ENCODE measurements at regions not wholly inside any gene's neighbourhood (a gene's known extent, or its start where the extent isn't known, plus 50 kb on each side); places are given as distances from the start of the nearest gene placed in this dataset.

DNA sequence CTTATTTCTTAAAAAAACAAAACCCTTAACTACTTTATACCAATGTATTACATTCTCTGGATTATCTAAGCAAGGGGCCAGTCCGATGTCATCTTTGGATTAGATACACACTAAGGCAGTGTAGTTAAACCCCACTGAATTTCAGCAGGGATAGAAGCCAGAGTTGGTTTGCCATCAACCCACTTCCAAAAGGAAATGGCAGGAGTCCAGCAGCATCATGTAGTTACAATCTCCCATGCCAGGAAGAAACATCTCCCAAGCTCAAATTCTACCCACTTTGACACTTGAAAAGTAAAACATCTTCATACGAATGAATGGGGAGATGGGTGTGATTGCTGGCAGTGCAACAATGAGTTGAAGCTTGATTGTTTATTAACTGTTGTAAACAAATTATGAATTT is 203.5 kb upstream of the PLXNC1 start:
- no peak for DNase-seq (ENCODE audit: low spot score)

- no peak for DNase-seq (ENCODE audit: low spot score)
Measured at GRCh38 chr12:93946542-93947150, 201.7 kb upstream of the PLXNC1 start.

- no peak for DNase-seq (ENCODE audit: low spot score)
Measured at GRCh38 chr12:93947486-93947885, 200.9 kb upstream of the PLXNC1 start.

GRCh38 chr12:93950311-93950710 is 198.1 kb upstream of the PLXNC1 start:
- DNase-seq (ENCODE audit: low spot score) = no peak

DNA sequence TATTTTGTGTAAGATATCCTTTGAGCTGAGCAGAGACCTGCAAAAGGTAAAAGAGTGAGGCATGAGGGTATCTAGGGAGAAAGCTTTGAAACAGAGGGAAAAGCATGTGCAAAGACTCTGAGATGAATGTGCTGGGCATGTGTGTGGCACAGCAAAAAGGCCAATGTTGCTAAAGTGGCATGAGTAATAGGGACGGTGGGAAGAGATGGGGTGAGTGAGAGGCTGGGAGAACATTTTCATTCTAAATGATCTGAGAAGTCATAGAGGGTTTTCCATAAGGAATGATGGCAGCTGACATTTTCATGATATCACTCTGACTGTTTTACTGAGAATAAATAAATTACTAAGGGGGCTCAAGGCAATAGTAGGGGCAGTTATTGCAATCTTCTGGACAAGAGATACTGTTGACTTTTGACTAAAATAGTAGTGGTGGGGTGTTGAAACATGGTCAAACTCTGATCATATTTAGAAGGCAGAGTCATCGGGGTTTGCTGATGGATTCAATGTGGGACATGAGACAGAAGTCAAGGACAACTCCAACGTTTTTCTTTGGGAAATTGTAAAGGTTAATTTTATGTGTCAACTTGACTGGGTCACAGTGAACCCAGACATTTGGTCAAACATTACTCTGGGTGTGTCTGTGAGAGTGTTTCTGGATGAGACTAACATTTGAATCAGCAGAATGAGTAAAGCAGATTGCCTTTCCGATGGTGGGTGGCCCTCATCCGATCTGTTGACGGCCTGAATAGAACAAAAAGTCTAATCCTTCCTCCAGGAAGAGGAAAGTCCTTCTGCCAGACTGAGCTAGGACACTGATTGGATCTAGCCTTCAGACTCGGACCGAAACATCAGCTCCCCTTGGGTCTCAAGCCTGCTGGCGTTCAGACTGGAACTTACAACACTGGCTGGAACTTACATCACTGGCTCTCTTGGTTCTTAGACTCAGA is 193.9 kb upstream of the PLXNC1 start:
- DNase-seq (ENCODE audit: low spot score) = no peak

DNA sequence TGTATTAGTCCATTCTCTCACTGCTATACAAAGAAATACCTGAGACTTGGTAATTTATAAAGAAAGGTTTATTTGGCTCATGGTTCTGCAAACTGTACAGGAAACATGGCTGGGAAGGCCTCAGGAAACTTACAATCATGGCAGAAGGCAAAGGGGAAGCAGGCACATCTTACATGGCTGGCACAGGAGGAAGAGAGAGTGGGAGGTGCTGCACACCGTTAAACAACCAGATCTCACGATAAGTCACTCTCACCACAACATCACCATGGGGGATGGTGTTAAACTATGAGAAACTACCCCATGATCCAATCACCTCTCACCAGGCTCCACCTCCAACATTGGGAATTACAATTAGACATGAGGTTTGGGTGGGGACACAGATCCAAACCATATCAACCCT is 191.8 kb upstream of the PLXNC1 start:
- DNase-seq (ENCODE audit: low spot score) = no peak

DNA sequence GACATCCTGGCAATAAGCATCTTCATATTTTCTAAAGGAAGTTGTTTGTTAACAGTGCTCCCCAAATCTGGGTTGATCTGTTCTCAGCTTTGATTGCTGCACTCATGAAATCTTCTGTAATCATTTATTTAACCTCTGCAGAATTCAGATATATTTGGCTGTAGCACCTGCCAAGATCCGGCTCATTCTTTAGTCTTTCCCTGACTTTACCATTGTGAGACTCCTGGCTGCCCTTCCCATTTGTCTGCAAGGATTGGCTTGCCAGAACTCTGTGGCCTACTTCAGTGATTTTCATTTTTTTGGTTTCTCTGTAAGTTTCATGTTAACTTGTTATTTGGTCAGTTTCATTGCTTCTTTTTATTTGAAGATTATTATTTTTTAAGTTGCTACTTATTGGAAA is 191.2 kb upstream of the PLXNC1 start:
- no peak for DNase-seq (ENCODE audit: low spot score)

DNA sequence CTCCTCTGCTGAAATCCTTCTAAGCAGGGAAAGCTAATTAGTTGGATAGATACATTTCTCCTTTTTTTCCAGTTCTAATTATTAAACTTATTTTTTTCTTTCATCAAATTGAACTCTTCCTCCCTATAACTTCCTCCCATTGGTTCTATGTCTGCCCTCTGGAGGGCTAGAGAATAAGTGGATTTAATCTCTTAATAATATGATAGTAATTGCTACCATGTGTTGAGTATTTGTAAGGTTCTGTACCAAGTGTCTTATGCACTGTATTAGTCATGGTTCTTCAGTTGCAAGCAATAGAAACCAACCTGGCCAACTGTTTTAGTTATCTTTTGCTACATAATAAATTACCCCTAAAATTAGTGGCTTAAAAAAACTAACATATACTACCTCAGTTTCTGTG is 190.5 kb upstream of the PLXNC1 start:
- no peak for DNase-seq (ENCODE audit: low spot score)

DNA sequence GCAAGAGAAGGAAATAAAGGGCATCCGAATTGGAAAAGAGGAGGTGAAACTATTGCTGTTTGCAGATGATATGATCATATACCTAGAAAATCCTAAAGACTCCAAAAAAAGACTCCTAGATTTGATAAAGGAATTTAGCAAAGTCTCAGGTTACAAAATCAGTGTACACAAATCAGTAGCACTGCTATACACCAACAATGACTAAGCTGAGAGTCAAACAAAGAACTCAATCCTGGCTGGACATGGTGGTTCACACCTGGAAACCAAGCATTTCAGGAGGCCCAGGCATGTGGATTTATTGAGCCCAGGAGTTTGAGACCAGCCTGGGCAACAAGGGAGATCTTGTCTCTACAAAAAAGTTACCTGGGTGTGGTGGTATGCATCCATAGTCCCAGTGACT is 188.7 kb upstream of the PLXNC1 start:
- no peak for DNase-seq (ENCODE audit: low spot score)

- no peak for DNase-seq (ENCODE audit: low spot score)
Measured at GRCh38 chr12:93960521-93960920, 187.9 kb upstream of the PLXNC1 start.

DNA sequence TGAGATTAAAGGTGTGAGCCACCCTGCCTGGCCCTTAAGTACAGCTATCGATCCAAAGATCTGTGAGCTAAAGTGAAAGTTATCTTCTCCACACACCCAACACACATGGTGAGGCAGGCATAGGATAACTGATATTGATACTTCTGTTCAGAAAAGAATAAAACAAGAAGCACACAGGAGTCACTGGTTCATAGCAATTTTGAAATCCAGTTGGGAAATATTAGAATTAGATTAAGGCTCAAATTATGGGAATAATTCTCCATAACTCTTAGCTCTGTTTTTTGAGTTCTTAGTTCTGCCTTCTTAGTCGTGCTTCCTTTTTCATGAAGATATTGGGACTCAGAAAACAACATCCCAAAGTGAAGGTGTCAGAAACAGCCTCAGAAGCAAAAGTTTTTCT is 186.0 kb upstream of the PLXNC1 start:
- no peak for DNase-seq (ENCODE audit: low spot score)

- DNase-seq (ENCODE audit: low spot score) = no peak
Measured at GRCh38 chr12:93964936-93965335, 183.4 kb upstream of the PLXNC1 start.

GRCh38 chr12:93966516-93967133 is 181.8 kb upstream of the PLXNC1 start:
- no peak for DNase-seq (ENCODE audit: low spot score)

DNA sequence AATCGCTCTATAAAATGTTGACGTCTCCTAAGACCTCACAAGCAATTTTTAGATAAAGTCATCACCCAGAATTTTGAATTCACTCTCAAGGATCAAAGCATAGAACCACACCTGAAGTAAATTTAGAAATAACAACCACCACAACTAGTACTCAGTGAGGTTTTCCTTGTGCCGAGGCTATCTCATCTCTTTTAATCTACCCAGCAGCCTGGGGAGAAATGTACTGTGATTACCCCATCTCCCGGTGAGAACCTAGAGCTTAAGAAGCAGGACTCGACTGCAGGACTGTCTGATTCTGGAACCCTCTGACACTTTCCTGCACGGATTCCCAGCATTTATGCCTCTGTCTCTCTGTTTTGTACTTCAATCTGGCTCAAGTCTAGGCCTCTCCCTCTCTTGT is 180.9 kb upstream of the PLXNC1 start:
- DNase-seq (ENCODE audit: low spot score) = no peak

GRCh38 chr12:93968536-93969285 is 179.7 kb upstream of the PLXNC1 start:
- DNase-seq (ENCODE audit: low spot score) = no peak

- no peak for DNase-seq (ENCODE audit: low spot score)
Measured at GRCh38 chr12:93970900-93971688, 177.3 kb upstream of the PLXNC1 start.

DNA sequence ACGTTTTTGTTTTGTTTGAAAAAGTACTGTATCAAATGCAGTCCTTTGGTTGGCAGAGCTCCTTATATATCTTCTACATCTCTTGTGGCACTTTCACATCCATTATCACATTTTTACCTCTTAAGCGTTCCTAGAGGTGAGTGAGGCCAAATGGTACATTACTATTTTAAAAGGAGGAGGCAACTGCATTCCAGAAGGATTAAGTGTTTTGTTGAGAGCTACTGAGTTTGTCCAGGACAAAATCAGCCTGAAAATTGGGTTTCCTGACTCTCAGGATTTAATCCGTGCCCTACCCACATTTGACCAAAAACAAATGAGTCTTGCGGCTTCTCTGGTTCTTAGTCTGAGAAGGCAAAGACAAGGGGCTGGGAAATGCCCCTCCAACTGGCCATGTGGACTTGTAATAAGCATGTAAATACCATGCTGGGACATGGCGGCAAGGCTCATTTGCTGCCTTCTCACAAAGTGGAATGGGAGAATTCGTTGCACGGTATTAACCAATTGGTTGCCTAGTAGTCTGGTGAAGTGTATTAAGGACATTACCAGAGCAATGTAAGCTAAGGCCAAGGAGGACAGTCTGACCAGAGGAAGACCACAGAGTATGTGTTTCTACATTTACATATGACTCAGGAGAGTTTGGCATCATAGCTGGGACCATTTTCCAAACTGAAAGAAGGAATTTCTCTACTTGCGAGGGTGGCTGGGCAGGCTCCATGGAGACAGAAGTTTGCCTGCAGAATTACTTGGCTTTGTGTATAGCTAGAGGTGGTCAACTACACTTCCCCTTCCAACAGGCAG is 175.8 kb upstream of the PLXNC1 start:
- no peak for DNase-seq (ENCODE audit: low spot score)

DNA sequence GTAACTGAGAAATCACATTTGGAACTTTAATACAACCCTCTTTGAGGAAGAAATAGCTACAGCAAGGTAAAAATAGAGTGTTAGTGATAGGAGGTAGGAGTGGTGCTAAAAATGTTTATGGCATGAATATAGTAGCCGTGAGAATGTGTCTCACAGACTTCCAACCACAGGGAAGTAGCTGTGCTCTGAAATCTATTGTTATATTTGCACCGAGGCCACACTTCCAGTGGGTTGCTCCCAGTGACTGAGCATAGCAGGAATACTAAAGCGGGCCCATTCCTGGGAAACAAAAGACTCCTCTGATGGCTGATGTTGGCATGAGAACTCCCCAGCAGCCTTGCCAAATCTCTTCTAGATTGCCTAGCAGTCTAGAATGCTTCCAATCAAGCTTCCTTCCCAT is 174.1 kb upstream of the PLXNC1 start:
- no peak for DNase-seq (ENCODE audit: low spot score)

GRCh38 chr12:93976024-93976423 is 172.4 kb upstream of the PLXNC1 start:
- DNase-seq (ENCODE audit: low spot score) = no peak

DNA sequence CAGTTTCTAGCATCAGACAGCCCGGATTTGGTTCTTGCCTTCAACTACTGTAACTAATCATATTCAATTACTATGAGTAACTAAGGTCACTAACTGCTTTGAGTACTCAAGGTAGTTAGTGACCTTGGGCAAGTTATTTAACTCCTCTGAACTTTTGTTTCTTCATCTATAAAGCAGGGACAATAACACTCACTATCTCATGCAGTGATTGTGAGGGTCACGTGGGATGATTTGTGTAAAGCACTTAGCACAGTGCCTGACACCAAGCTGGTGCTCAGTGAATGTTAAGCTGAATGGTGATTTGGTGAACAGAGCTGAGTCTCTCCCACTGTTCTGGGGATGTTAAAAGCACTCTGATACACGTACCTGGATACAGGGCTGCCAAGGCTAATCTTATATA is 171.3 kb upstream of the PLXNC1 start:
- DNase-seq (ENCODE audit: low spot score) = no peak
